Tibial artery (tissue), 4 donors: ENCODE measurements at regions not wholly inside any gene's neighbourhood (a gene's known extent, or its start where the extent isn't known, plus 50 kb on each side); places are given as distances from the start of the nearest gene placed in this dataset.

Source experiments
- DNase-seq, 2 donors: peaks; one replicate each; pipeline ENCODE4 v3.0.0-alpha.2; 2019
- H3K27ac ChIP-seq, 2 donors: fragments of 200-600 bp; sonication (generic) in 1 of 2; 1 replicate in 1 of 2; 2 replicates in 1 of 2; pipeline ENCODE4 v1.5.1; 2018 to 2019; ENCODE audit warnings: mild to moderate bottlenecking in 1 of 2
- H3K27me3 ChIP-seq, 2 donors: fragments of 200-600 bp; sonication (generic) in 1 of 2; one replicate each; pipeline versions ENCODE4 v1.5.1 to v1.6.0; 2016 to 2019
- H3K36me3 ChIP-seq, 3 donors: fragments of 200-600 bp; sonication (generic) in 2 of 3; one replicate each; pipeline ENCODE4 v1.5.1; 2016 to 2019; ENCODE audit warnings: mild to moderate bottlenecking in 2 of 3
- H3K4me1 ChIP-seq, 4 donors: fragments of 200-600 bp; sonication (generic) in 2 of 4; 1 replicate in 3 of 4; 2 replicates in 1 of 4; pipeline ENCODE4 v1.5.1; 2016 to 2019
- H3K4me3 ChIP-seq, 2 donors: fragments of 200-600 bp; sonication (generic) in 1 of 2; 1 replicate in 1 of 2; 2 replicates in 1 of 2; pipeline ENCODE4 v1.5.1; 2018 to 2019; ENCODE audit warnings: mild to moderate bottlenecking in 2 of 2
- H3K9me3 ChIP-seq, 3 donors: fragments of 200-600 bp; sonication (generic) in 1 of 3; one replicate each; pipeline ENCODE4 v1.5.1; 2016 to 2019
- intact Hi-C: fragments of 100-400 bp; cut with DNase I; formaldehyde crosslinking; loops from one replicate; pipeline ENCODE4 v1.15.0; 2023; ENCODE audit warnings: low total_unique reads
- TF ChIP-seq, protein P1 (sequence below), 2 experiments: fragments of 200-600 bp in 1 of 2; fragments of 450-650 bp in 1 of 2; IDR thresholded peaks; one replicate each; pipeline ENCODE4 v1.5.1; 2017 to 2019; ENCODE audit warnings: antibody characterized with exemption in 2 of 2, mild to moderate bottlenecking in 1 of 2, moderate library complexity in 1 of 2

DNA sequence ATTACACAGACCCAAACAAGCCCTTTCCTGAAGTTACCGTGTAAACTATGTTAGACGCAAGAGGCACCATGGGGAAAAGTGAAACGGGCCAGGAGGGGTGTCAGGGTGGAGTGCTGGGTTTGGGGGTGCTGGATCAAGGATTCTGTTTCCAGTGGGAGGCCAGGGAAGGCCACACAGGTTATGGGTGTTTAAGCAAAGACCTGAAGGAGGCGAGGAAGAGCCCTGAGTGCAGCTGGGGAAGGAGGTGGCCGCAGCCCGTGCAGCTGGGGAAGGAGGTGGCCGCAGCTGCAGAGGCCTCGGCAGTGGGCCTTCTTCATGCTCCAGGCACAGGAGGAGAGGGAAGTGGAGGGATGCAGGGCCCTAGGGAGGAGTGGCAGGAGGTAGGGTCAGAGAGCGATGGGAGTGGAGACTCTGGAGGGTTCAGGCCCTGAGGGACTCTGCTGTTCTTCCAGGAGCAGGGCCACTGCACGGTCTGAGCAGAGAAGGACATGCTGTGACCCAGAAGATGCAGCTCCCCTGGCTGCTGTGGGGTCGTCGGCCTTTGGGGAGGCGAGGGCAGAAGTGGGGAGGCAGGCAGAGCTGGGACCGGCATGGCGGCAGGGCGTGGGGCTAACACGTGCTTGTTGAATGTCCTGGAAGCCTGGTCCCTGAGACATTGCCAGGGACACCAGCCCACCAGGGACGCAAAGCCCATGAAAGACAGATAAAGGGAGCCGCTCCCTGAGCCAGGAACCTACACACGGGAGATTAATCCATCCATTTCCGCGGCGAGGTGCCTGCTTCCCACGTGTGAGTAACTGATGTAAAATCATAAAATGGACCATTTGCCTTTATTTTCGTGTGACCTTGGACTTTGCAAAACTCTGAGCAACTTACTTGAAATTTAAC is 1049.1 kb downstream of the BRD1 start:
- no peak overlapping the region for H3K4me3 ChIP-seq
- H3K27ac ChIP-seq, result no peak overlapping the region
- H3K36me3 ChIP-seq, result no peaks in the 10 kb centered on the region
- H3K9me3 ChIP-seq, result peaks cover 0 to 6% (median 0%) of the 10 kb centered on the region in 3 donors
- TF ChIP-seq, protein P1, sequence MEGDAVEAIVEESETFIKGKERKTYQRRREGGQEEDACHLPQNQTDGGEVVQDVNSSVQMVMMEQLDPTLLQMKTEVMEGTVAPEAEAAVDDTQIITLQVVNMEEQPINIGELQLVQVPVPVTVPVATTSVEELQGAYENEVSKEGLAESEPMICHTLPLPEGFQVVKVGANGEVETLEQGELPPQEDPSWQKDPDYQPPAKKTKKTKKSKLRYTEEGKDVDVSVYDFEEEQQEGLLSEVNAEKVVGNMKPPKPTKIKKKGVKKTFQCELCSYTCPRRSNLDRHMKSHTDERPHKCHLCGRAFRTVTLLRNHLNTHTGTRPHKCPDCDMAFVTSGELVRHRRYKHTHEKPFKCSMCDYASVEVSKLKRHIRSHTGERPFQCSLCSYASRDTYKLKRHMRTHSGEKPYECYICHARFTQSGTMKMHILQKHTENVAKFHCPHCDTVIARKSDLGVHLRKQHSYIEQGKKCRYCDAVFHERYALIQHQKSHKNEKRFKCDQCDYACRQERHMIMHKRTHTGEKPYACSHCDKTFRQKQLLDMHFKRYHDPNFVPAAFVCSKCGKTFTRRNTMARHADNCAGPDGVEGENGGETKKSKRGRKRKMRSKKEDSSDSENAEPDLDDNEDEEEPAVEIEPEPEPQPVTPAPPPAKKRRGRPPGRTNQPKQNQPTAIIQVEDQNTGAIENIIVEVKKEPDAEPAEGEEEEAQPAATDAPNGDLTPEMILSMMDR (IDR thresholded peaks at IDR 0.05), result no peak
- intact Hi-C loops, result no loop called here
- peaks cover 0 to 4% of the 10 kb centered on the region in 2 donors for H3K27me3 ChIP-seq
- no peaks in the 10 kb centered on the region for H3K4me1 ChIP-seq
- DNase-seq, result no peak

DNA sequence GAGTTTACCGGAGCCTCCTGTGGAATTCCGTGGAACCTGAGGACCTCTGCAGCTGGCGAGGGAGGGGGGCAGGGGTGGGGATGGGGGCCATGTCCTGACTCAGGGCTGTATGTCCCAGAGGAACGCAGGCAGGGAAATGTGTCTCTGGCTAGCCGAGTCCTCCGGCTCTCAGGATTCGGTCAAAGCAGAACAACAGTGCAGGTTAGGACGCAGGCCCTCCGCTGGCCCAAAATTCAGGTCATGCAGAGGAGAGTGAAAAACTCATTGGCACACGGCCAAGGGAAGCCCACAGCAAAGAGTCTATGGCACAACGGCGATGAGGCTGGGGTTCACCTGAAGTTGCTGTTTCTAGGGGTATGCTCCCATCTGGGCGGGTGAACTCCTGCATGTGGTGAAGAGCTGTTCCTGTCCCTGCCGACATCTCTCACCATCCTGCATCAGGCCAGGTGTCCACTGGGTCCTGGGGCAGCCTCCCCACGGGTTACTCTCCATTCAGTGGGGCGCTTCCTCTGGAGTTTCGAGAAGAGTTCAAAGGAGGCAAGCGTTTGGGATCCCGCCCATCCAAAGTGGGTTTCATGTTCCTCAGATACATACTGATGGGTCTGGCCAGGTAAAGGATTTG is 1055.3 kb downstream of the BRD1 start:
- no peaks in the 10 kb centered on the region for H3K4me1 ChIP-seq
- H3K36me3 ChIP-seq, result no peaks in the 10 kb centered on the region
- DNase-seq, result no peak
- H3K4me3 ChIP-seq, result no peak overlapping the region
- intact Hi-C loops, result no loop called here
- TF ChIP-seq, protein P1 (IDR thresholded peaks at IDR 0.05), result no peak
- H3K27me3 ChIP-seq, result no peaks in the 10 kb centered on the region
- no peak overlapping the region for H3K27ac ChIP-seq
- peaks cover 0 to 16% (median 16%) of the 10 kb centered on the region in 3 donors for H3K9me3 ChIP-seq

DNA sequence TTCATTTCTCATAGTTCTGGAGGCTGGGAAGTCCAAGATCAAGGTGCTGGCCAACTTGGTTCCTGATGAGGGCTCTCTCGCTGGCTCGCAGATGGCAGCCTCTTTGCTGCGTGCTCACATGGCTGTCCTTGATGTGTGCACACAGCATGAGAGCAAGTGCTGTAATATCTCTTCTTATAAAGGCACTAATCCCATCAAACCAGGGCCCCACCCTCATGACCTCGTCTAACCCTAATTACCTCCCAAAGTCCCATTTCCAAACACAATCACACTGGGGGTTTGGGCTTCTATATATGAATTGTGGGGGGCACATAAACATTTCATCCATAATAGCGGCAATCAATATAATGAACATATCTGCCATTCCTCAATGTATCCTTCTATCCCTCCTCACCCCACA is 1062.1 kb downstream of the BRD1 start:
- H3K4me3 ChIP-seq, result no peak overlapping the region
- H3K36me3 ChIP-seq, result no peaks in the 10 kb centered on the region
- intact Hi-C loops, result no loop called here
- H3K9me3 ChIP-seq, result peaks cover 0 to 24% (median 15%) of the 10 kb centered on the region in 3 donors
- H3K27ac ChIP-seq, result no peak overlapping the region
- DNase-seq, result no peak
- TF ChIP-seq, protein P1 (IDR thresholded peaks at IDR 0.05), result no peak
- H3K4me1 ChIP-seq, result no peaks in the 10 kb centered on the region
- H3K27me3 ChIP-seq, result no peaks in the 10 kb centered on the region

DNA sequence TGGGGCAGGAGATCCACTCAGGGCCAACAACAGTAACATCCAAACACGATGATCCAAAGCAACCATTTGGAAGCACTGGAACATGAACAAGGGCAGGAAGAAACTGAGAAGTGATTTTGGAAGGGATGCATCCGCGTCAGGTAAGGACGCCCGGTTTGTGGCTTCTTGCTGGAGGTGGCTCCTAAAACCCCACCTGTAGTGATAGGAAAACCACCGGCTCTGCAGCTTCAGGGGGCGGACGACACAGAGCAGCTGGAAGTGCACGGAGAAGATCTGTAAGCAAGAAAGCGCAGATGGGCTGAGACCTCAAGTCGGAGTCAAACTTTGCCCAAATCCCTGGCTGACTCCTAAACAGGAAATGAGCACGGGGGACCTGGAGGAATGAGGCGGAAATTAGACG is 1066.1 kb downstream of the BRD1 start:
- H3K27ac ChIP-seq, result no peak overlapping the region
- TF ChIP-seq, protein P1 (IDR thresholded peaks at IDR 0.05), result no peak
- no peaks in the 10 kb centered on the region for H3K4me1 ChIP-seq
- peaks cover 0 to 8% (median 5%) of the 10 kb centered on the region in 3 donors for H3K9me3 ChIP-seq
- intact Hi-C loops, result no loop called here
- H3K4me3 ChIP-seq, result no peak overlapping the region
- peaks cover 0 to 2% of the 10 kb centered on the region in 2 donors for H3K27me3 ChIP-seq
- peak; percentile 9 to 28 for DNase-seq
- H3K36me3 ChIP-seq, result no peaks in the 10 kb centered on the region

DNA sequence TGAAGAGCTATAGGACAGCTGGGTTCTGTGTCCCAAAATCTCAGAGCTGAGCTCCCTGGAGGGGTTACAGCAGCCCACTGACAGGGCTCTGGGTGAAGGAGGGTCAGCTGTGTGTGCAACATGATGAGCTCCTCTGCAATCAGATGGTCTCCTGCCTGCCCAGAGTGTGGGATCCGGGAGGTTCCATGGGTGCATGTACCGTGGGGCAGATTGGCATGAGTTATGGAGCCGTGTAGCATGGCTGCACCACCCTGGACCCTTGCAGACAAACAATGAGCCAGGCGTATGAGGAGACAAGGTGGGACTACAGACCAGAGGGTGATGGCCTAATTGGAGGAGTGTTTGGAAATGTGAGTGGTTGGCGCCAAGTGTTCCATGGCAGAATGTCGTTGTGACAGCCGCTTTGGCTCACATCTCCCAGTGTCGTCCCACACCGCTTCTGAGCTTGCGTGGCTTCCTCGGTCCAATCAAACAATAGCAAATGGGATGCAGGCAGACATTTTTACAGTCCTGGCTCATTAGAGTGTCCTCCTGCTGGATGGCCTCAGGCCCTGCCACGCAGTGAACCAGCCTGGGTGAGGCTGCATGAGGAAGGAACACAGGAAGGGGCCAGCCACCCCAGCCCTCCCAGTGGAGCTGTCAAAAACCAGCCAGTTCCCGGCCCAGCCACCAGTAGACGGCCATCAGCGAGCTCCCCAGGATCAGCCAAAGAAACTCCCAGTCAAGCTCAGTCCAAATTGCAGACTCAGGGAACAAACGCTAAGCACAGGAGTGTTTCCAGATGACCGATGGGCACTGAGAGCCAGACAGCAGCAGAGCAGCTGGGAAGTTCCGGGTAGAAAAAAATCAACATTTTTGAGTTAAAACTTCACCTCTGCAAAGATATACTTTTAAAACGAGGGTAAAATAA is 1066.9 kb downstream of the BRD1 start:
- H3K9me3 ChIP-seq, result peaks cover 0 to 7% (median 4%) of the 10 kb centered on the region in 3 donors
- intact Hi-C loops, result no loop called here
- no peak overlapping the region for H3K27ac ChIP-seq
- no peaks in the 10 kb centered on the region for H3K36me3 ChIP-seq
- peaks cover 0 to 6% of the 10 kb centered on the region in 2 donors for H3K27me3 ChIP-seq
- no peak overlapping the region for H3K4me3 ChIP-seq
- H3K4me1 ChIP-seq, result no peaks in the 10 kb centered on the region
- TF ChIP-seq, protein P1 (IDR thresholded peaks at IDR 0.05), result no peak
- DNase-seq, result peak; percentile 14 to 54
